ENCODE measurements at regions not wholly inside any gene's neighbourhood (a gene's known extent, or its start where the extent isn't known, plus 50 kb on each side); places are given as distances from the start of the nearest gene placed in this dataset.

DNA sequence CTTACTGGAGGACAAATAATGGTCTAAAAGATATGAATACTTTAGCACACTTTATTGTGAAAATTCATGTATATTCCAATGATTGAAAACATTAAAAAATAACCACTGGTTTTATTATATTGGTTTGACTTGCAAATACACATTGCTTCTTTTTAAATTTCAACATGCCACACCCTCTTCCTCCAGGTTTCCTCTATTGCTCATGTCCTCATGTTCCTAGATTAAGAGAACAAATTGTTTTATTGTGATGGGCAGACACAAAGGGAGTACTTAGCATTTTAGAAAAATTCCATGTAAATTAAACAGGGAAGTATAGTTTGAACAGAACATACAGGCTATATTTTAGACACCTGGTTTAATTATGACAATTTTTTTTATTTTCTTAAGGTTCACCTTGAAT is 230.6 kb upstream of the GPRIN3 start:
- TF ChIP-seq, protein P1, sequence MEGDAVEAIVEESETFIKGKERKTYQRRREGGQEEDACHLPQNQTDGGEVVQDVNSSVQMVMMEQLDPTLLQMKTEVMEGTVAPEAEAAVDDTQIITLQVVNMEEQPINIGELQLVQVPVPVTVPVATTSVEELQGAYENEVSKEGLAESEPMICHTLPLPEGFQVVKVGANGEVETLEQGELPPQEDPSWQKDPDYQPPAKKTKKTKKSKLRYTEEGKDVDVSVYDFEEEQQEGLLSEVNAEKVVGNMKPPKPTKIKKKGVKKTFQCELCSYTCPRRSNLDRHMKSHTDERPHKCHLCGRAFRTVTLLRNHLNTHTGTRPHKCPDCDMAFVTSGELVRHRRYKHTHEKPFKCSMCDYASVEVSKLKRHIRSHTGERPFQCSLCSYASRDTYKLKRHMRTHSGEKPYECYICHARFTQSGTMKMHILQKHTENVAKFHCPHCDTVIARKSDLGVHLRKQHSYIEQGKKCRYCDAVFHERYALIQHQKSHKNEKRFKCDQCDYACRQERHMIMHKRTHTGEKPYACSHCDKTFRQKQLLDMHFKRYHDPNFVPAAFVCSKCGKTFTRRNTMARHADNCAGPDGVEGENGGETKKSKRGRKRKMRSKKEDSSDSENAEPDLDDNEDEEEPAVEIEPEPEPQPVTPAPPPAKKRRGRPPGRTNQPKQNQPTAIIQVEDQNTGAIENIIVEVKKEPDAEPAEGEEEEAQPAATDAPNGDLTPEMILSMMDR (IDR thresholded peaks at IDR 0.05), result no peak
- no peak for TF ChIP-seq EZH2 (IDR thresholded peaks at IDR 0.05; ENCODE audit: borderline replicate concordance, insufficient read depth, low read depth, low read length, poor library complexity, severe bottlenecking)
